ENCODE measurements at regions not wholly inside any gene's neighbourhood (a gene's known extent, or its start where the extent isn't known, plus 50 kb on each side); places are given as distances from the start of the nearest gene placed in this dataset.

DNA sequence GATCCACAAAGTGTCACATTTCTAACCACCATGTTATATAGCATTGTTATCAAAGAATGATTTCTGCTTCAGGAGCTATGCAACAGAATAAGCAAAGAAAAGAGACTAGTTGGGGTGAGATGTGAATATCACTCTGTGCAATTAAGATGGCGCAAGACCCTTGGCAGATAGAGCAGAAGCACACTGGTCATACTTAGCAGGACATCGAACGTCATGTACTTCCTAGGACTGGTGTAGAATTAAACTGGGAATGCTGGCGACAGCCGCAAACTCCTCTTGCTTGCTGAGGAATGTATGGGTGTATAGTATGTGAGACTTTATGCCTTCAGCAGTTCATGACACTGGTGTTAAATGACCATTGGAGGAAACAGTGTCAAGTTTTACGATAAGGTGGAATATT lies 207.0 kb downstream of the LRRC70 start:
- Histone ChIP-seq H2BK5ac (ENCODE audit: low read depth, low read length, poor library complexity, severe bottlenecking) (no peak overlapping the region), H3K18ac (ENCODE audit: low read depth, low read length) (no peak overlapping the region), H3K27me3 (ENCODE audit: control insufficient read depth, insufficient read depth, low read length) (no peaks in the 10 kb centered on the region), H4K8ac (ENCODE audit: low read depth in 2 of 2, low read length in 2 of 2) (no peak overlapping the region), H2AK9ac (replicated peaks; ENCODE audit: low read depth, low read length, poor library complexity) (no peak overlapping the region), H3K79me1 (ENCODE audit: low read depth in 1 of 2, low read length in 2 of 2) (no peaks in the 10 kb centered on the region), H3K36me3 (ENCODE audit: control insufficient read depth, insufficient read depth, low read length) (no peaks in the 10 kb centered on the region), H3K4me3 (ENCODE audit: insufficient read depth, low read depth, low read length) (no peak overlapping the region), H2BK20ac (ENCODE audit: low read depth, low read length) (no peak overlapping the region), H3K14ac (replicated peaks; ENCODE audit: low read depth, low read length) (no peak overlapping the region), H3K23ac (ENCODE audit: low read depth, low read length) (no peak overlapping the region), H3K9me3 (ENCODE audit: control insufficient read depth, insufficient read depth, low read length) (no peaks in the 10 kb centered on the region), H3K9ac (ENCODE audit: low read depth, low read length) (no peak overlapping the region), H3K56ac (ENCODE audit: extremely low read depth, insufficient read depth, low read length) (no peak overlapping the region), H4K5ac (ENCODE audit: low read depth, low read length) (no peak overlapping the region), H2BK15ac (ENCODE audit: low read depth, low read length) (no peak overlapping the region), H2AFZ (replicated peaks; ENCODE audit: low read length, poor library complexity) (peak overlapping the region; percentile 16), H3K4ac (ENCODE audit: low read depth, low read length) (no peak overlapping the region), H2AK5ac (ENCODE audit: low read depth, low read length) (no peak overlapping the region), H3K4me1 (ENCODE audit: control insufficient read depth, insufficient read depth, low read length) (no peaks in the 10 kb centered on the region), H4K91ac (ENCODE audit: insufficient read depth, low read depth, low read length) (no peak overlapping the region), H3K27ac (ENCODE audit: insufficient read depth, low read length) (no peak overlapping the region), H3K4me2 (ENCODE audit: low read depth, low read length) (no peak overlapping the region), H2BK120ac (ENCODE audit: low read depth, low read length) (no peak overlapping the region), H4K20me1 (ENCODE audit: insufficient read depth, low read length) (no peaks in the 10 kb centered on the region), H3K9me1 (ENCODE audit: insufficient read depth, low read length) (no peaks in the 10 kb centered on the region)
- dilution Hi-C loops (cut with HindIII; ENCODE audit: low sequenced_read_pairs, unreplicated experiment) (no loop called here), intact Hi-C loops (cut with micrococcal nuclease) (no loop called here), in situ Hi-C loops (cut with MboI; ENCODE audit: low sequenced_read_pairs) (no loop called here)
- POLR2A ChIA-PET (ENCODE audit: unreplicated experiment), result no interaction called here
- TF ChIP-seq RCOR1 (IDR thresholded peaks at IDR 0.05; ENCODE audit: insufficient replicate concordance, low read length) (no peak), RFX5 (IDR thresholded peaks at IDR 0.05; ENCODE audit: low read depth, low read length) (no peak), MXI1 (IDR thresholded peaks at IDR 0.05; ENCODE audit: borderline replicate concordance, low read depth, low read length) (no peak)
- DNase-seq (no peak), ATAC-seq (ENCODE audit: low read depth) (no peak)
- no TSS peak for BruUV-seq (replicated peaks)
- 86% methylated on average over 1 of the region's 6 CpGs; no CpG with 5 or more reads in 1 of the 2 experiments for WGBS, 2 experiments (ENCODE audit: extremely low coverage in 2 of 2, insufficient read length in 1 of 2)
- CTCF ChIA-PET, result no interaction called here

Data from IMR-90 (cell line).